GM23248 (cell line): ENCODE measurements at regions not wholly inside any gene's neighbourhood (a gene's known extent, or its start where the extent isn't known, plus 50 kb on each side); places are given as distances from the start of the nearest gene placed in this dataset.

ENCODE experiments used
- DNase-seq: peaks from one replicate; pipeline ENCODE4 v3.0.0-alpha.2; 2015
- H2AFZ ChIP-seq: fragments of 200-600 bp; sonication (generic); 2 replicates; pipeline ENCODE4 v1.6.1; 2016; ENCODE audit warnings: antibody characterized with exemption
- H3F3A ChIP-seq: fragments of 200-600 bp; sonication (generic); 2 replicates; pipeline ENCODE4 v1.6.1; 2016; ENCODE audit warnings: mild to moderate bottlenecking, antibody characterized with exemption, mixed run types; ENCODE audit not compliant: insufficient read depth
- H3K27ac ChIP-seq: fragments of 200-600 bp; sonication (generic); 2 replicates; pipeline ENCODE4 v1.5.1; 2016; ENCODE audit warnings: mild to moderate bottlenecking
- H3K27me3 ChIP-seq: fragments of 200-600 bp; sonication (generic); replicated peaks from 2 replicates; pipeline ENCODE4 v1.6.1; 2016; ENCODE audit warnings: mild to moderate bottlenecking; ENCODE audit not compliant: insufficient read depth
- H3K36me3 ChIP-seq: fragments of 200-600 bp; sonication (generic); 2 replicates; pipeline ENCODE4 v1.6.1; 2016; ENCODE audit warnings: low read depth, mild to moderate bottlenecking
- H3K4me1 ChIP-seq: fragments of 200-600 bp; sonication (generic); 2 replicates; pipeline ENCODE4 v1.6.1; 2016; ENCODE audit warnings: mild to moderate bottlenecking; ENCODE audit not compliant: insufficient read depth
- H3K4me2 ChIP-seq: fragments of 200-600 bp; sonication (generic); one replicate; pipeline ENCODE4 v1.6.1; 2016; ENCODE audit warnings: mild to moderate bottlenecking; ENCODE audit not compliant: unreplicated experiment
- H3K4me3 ChIP-seq: fragments of 200-600 bp; sonication (generic); 2 replicates; pipeline ENCODE4 v1.5.1; 2016; ENCODE audit warnings: mild to moderate bottlenecking
- H3K79me2 ChIP-seq: fragments of 200-600 bp; sonication (generic); 2 replicates; pipeline ENCODE4 v1.6.1; 2016; ENCODE audit warnings: mild to moderate bottlenecking; ENCODE audit not compliant: insufficient read depth
- H3K9ac ChIP-seq: fragments of 200-600 bp; sonication (generic); 2 replicates; pipeline ENCODE4 v1.6.1; 2016; ENCODE audit warnings: mild to moderate bottlenecking
- H3K9me2 ChIP-seq: fragments of 200-600 bp; sonication (generic); 2 replicates; pipeline ENCODE4 v1.6.1; 2016; ENCODE audit warnings: mixed run types, mild to moderate bottlenecking, moderate library complexity; ENCODE audit not compliant: insufficient read depth
- H3K9me3 ChIP-seq: fragments of 200-600 bp; sonication (generic); one replicate; pipeline ENCODE4 v1.6.1; 2017; ENCODE audit warnings: low read depth
- H4K20me1 ChIP-seq: fragments of 200-600 bp; sonication (generic); 2 replicates; pipeline ENCODE4 v1.6.0; 2016; ENCODE audit not compliant: insufficient read depth
- EZH2 ChIP-seq: fragments of 200-600 bp; sonication (generic); IDR thresholded peaks from 2 replicates; pipeline ENCODE4 v1.6.1; 2018; ENCODE audit warnings: antibody characterized with exemption, mild to moderate bottlenecking; ENCODE audit not compliant: insufficient read depth, poor library complexity, severe bottlenecking
- EZH2phosphoT487 ChIP-seq: fragments of 200-600 bp; sonication (generic); IDR thresholded peaks from 2 replicates; pipeline ENCODE4 v1.6.1; 2018; ENCODE audit warnings: antibody characterized with exemption, moderate library complexity, mild to moderate bottlenecking, low read depth; ENCODE audit not compliant: insufficient read depth
- WGBS, 2 experiments: methylation state at CpG; one replicate each; pipeline ENCODE4 v1.1.6; 2015 to 2017; ENCODE audit warnings: low lambda C conversion rate in 2 of 2, low coverage in 1 of 2; ENCODE audit errors: missing lambda C conversion rate in 2 of 2; 5-methylcytosine and 5-hydroxymethylcytosine counted together
- in situ Hi-C: fragments of 300-500 bp; cut with MboI; formaldehyde crosslinking; loops from 2 replicates; pipeline ENCODE4 v1.15.0; 2020

DNA sequence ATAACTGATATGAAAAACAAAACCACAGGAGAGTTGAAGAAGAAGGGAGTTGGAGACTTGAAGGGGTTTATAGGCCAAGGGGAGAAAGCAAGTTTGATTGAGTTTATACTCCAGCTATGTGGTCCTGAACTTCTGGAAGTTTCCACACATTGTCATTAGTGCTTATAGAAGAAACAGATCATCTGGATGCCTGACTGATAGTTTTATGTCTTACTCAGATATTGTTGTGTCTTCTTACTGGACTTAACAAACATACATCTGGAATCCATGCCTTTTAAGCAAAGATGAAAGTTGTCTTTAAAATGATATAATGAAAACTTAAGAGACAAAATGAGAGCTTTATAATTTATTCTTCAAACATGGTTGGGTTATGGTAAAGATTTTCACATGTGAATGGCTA, 101.3 kb upstream of the FZD8 start:
- H3K4me1 ChIP-seq: 0 out of 2 replicates have a peak, but pooled peaks cover 4% of the 10 kb centered on the region
- H2AFZ ChIP-seq: no peak overlapping the region
- H3K27me3 ChIP-seq: no peaks in the 10 kb centered on the region; the same call in 1 of the 2 replicates
- no peaks in the 10 kb centered on the region for H4K20me1 ChIP-seq
- H3K4me3 ChIP-seq: no peak overlapping the region
- H3K79me2 ChIP-seq: no peaks in the 10 kb centered on the region
- in situ Hi-C loops: no loop called here
- H3K9ac ChIP-seq: no peak overlapping the region
- H3F3A ChIP-seq: no peaks in the 10 kb centered on the region
- H3K4me2 ChIP-seq: no peak overlapping the region
- no peak for DNase-seq
- no peaks in the 10 kb centered on the region for H3K9me3 ChIP-seq
- H3K36me3 ChIP-seq: no peaks in the 10 kb centered on the region
- no peak for TF ChIP-seq EZH2phosphoT487
- TF ChIP-seq EZH2: no peak
- H3K9me2 ChIP-seq: no peaks in the 10 kb centered on the region
- H3K27ac ChIP-seq: no peak overlapping the region

DNA sequence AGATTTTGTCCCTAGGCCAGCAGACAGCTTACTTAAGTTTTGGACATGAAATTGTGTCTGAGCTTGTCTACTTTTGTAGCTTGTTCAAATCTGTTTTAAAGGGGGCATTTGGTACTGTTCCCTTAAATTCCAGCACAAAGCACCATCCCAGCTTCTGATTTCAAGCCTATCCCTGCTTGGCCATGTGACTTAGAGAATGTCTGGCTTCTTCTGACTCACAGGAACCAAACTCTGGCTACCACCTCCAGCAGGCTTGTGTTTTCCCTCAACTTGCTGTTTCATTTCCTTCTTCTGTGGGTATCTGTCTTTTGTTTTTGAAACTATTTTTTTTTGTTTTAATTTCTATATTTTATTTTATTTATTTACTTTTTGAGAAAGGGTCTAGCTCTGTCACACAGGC, 97.9 kb upstream of the FZD8 start:
- H3K4me3 ChIP-seq: no peak overlapping the region
- no peak overlapping the region for H3K9ac ChIP-seq
- in situ Hi-C loops: no loop called here
- no peaks in the 10 kb centered on the region for H3K9me2 ChIP-seq
- DNase-seq: peak; percentile 56
- H4K20me1 ChIP-seq: no peaks in the 10 kb centered on the region
- TF ChIP-seq EZH2: no peak
- TF ChIP-seq EZH2phosphoT487: no peak
- H3K9me3 ChIP-seq: no peaks in the 10 kb centered on the region
- H3K27ac ChIP-seq: no peak overlapping the region
- H3K4me2 ChIP-seq: no peak overlapping the region
- no peaks in the 10 kb centered on the region for H3K79me2 ChIP-seq
- 0 out of 2 replicates have a peak, but pooled peaks cover 4% of the 10 kb centered on the region for H3K4me1 ChIP-seq
- H2AFZ ChIP-seq: peak overlapping the region; percentile 14; the same call in 1 of the 2 replicates
- H3K27me3 ChIP-seq: no peaks in the 10 kb centered on the region
- H3K36me3 ChIP-seq: no peaks in the 10 kb centered on the region
- H3F3A ChIP-seq: no peaks in the 10 kb centered on the region

DNA sequence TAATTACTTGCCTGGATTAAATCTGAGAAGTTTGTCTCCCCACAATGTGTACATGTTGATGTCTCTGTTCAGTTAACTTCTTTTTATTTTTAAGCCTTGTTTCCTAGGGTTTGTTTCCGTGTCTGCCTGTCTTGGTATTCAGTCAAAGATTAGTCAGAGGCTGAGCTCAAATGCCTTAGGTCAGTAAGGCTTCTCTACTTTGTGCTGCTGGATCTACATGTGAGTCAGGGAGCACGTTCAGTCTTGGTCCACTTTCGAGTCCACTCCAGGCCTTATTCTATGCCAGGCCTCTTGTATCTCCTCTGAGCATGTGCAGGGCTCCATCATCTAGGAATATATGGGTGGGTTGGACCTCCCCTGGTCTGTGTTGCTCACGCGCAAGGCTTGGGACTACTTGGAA, 93.3 kb upstream of the FZD8 start:
- no peaks in the 10 kb centered on the region for H4K20me1 ChIP-seq
- peak overlapping the region; percentile 12 for H3K4me2 ChIP-seq
- H3K4me1 ChIP-seq: 0 out of 2 replicates have a peak, but pooled peaks cover 4% of the 10 kb centered on the region
- no peaks in the 10 kb centered on the region for H3K9me3 ChIP-seq
- H3K27me3 ChIP-seq: no peaks in the 10 kb centered on the region
- peak overlapping the region; percentile 58 for H2AFZ ChIP-seq
- no peaks in the 10 kb centered on the region; the same call in 1 of the 2 replicates for H3K9me2 ChIP-seq
- WGBS, 2 experiments: 57 to 59% methylated on average over 5 of the region's 5 CpGs
- no peaks in the 10 kb centered on the region for H3F3A ChIP-seq
- in situ Hi-C loops: no loop called here
- TF ChIP-seq EZH2phosphoT487: no peak
- no peak for TF ChIP-seq EZH2
- no peaks in the 10 kb centered on the region for H3K79me2 ChIP-seq
- peak overlapping the region; percentile 71 for H3K27ac ChIP-seq
- peak; percentile 87 for DNase-seq
- H3K9ac ChIP-seq: peak overlapping the region; percentile 53
- H3K36me3 ChIP-seq: no peaks in the 10 kb centered on the region
- H3K4me3 ChIP-seq: no peak overlapping the region

DNA sequence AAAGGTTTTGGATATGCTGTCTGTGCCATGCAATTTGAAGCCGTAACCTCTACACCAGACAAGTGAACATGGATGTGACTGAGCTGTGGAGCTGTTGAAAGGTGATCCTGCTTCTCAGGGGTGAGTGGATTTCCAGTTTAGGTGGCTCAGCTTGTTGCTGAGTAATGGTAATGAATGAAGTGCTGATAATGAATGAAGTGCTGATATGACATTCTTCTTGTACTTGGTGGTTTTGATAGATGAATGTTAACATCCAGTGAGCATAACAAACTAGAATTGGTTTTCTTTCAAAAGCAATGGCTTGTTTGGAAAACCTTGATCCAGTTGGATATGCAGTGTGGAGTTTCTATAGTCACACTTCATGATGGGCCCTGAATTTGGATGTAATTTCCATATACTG, 89.7 kb upstream of the FZD8 start:
- no peaks in the 10 kb centered on the region; the same call in 1 of the 2 replicates for H3K9me2 ChIP-seq
- no peaks in the 10 kb centered on the region for H3K36me3 ChIP-seq
- 76 to 88% methylated on average over 1 of the region's 1 CpG for WGBS, 2 experiments
- H3K9me3 ChIP-seq: no peaks in the 10 kb centered on the region
- H3K4me1 ChIP-seq: no peaks in the 10 kb centered on the region
- H3K79me2 ChIP-seq: no peaks in the 10 kb centered on the region
- H3K27ac ChIP-seq: no peak overlapping the region
- no peak overlapping the region for H2AFZ ChIP-seq
- TF ChIP-seq EZH2: no peak
- no peak for TF ChIP-seq EZH2phosphoT487
- H3F3A ChIP-seq: no peaks in the 10 kb centered on the region
- DNase-seq: no peak
- H3K9ac ChIP-seq: no peak overlapping the region
- in situ Hi-C loops: no loop called here
- H3K4me3 ChIP-seq: no peak overlapping the region
- H3K4me2 ChIP-seq: no peak overlapping the region
- H3K27me3 ChIP-seq: no peaks in the 10 kb centered on the region
- H4K20me1 ChIP-seq: no peaks in the 10 kb centered on the region

DNA sequence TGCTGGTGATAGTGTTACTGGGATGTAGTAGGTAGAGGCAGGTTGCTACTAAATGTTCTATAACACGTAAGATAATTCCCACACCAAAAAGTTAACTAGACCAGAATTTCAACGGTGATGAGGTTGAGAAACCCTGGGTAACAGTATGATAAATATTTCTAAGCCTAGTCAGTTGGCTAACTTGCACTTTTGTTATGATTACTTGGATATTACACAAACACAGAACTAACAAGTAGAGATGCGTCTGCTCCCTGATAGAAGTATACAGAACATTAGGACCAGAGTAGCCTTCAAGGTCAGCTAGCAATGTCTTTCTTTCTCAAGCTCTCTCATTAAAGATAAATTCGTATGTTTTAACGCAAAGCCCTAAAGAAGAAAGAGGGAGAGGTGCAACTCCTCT, 86.2 kb upstream of the FZD8 start:
- H3K4me2 ChIP-seq: no peak overlapping the region
- H3K4me3 ChIP-seq: no peak overlapping the region
- in situ Hi-C loops: no loop called here
- no peak overlapping the region for H3K27ac ChIP-seq
- TF ChIP-seq EZH2: no peak
- TF ChIP-seq EZH2phosphoT487: no peak
- DNase-seq: peak; percentile 6
- 41 to 46% methylated on average over 5 of the region's 5 CpGs for WGBS, 2 experiments
- no peaks in the 10 kb centered on the region for H4K20me1 ChIP-seq
- no peak overlapping the region for H3K9ac ChIP-seq
- H3K9me3 ChIP-seq: no peaks in the 10 kb centered on the region
- H3F3A ChIP-seq: no peaks in the 10 kb centered on the region
- no peaks in the 10 kb centered on the region for H3K79me2 ChIP-seq
- H2AFZ ChIP-seq: no peak overlapping the region
- no peaks in the 10 kb centered on the region for H3K9me2 ChIP-seq
- H3K27me3 ChIP-seq: peaks cover 5% of the 10 kb centered on the region
- H3K4me1 ChIP-seq: no peaks in the 10 kb centered on the region
- no peaks in the 10 kb centered on the region for H3K36me3 ChIP-seq
